ENCODE measurements at regions not wholly inside any gene's neighbourhood (a gene's known extent, or its start where the extent isn't known, plus 50 kb on each side); places are given as distances from the start of the nearest gene placed in this dataset.

GRCh38 chr9:109601181-109601580 lies 103.1 kb upstream of the PTPN3 start:
- TF ChIP-seq, protein P1, sequence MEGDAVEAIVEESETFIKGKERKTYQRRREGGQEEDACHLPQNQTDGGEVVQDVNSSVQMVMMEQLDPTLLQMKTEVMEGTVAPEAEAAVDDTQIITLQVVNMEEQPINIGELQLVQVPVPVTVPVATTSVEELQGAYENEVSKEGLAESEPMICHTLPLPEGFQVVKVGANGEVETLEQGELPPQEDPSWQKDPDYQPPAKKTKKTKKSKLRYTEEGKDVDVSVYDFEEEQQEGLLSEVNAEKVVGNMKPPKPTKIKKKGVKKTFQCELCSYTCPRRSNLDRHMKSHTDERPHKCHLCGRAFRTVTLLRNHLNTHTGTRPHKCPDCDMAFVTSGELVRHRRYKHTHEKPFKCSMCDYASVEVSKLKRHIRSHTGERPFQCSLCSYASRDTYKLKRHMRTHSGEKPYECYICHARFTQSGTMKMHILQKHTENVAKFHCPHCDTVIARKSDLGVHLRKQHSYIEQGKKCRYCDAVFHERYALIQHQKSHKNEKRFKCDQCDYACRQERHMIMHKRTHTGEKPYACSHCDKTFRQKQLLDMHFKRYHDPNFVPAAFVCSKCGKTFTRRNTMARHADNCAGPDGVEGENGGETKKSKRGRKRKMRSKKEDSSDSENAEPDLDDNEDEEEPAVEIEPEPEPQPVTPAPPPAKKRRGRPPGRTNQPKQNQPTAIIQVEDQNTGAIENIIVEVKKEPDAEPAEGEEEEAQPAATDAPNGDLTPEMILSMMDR (conservative IDR thresholded peaks at IDR 0.05 in 1 of 2, IDR thresholded peaks at IDR 0.05 in 1 of 2; ENCODE audit: extremely low read depth in 1 of 2, insufficient read depth in 1 of 2, low read depth in 1 of 2, low read length in 2 of 2) = no peak
- TF ChIP-seq EZH2 (IDR thresholded peaks at IDR 0.05; ENCODE audit: borderline replicate concordance, low read length) = no peak
